WTC11 (cell line): ENCODE measurements at regions not wholly inside any gene's neighbourhood (a gene's known extent, or its start where the extent isn't known, plus 50 kb on each side); places are given as distances from the start of the nearest gene placed in this dataset.
A peak's percentile ranks its signal among the peaks of the same experiment; 100 is the strongest.

Source experiments
- ATAC-seq: fragments of 200-7000 bp; cut with Tn5 transposase; 2 replicates; pipeline ENCODE4 v1.10.0; 2021; ENCODE audit warnings: mild to moderate bottlenecking, moderate library complexity
- CTCF ChIA-PET: fragments of 300-600 bp; sonication (Branson Sonifier 250); formaldehyde crosslinking; loops from one replicate; lab custom pipeline; 2021; ENCODE audit warnings: antibody characterized with exemption; lab: Charles Lee
- POLR2A ChIA-PET: fragments of 350-600 bp; sonication (Branson Sonifier 250); formaldehyde crosslinking; loops from one replicate; lab custom pipeline; 2021; ENCODE audit warnings: antibody characterized with exemption; lab: Charles Lee
- DNase-seq: peaks from one replicate; pipeline ENCODE4 v3.0.0; 2021; ENCODE audit warnings: low spot score
- H3K27ac Mint-ChIP-seq: 2 replicates; pipeline ENCODE4 v1.8.0; 2021; ENCODE audit warnings: mixed read lengths
- H3K27me3 Mint-ChIP-seq: 2 replicates; pipeline ENCODE4 v1.8.0; 2021; ENCODE audit warnings: low read depth, mild to moderate bottlenecking, moderate library complexity, mixed read lengths
- H3K36me3 Mint-ChIP-seq: 2 replicates; pipeline ENCODE4 v1.8.0; 2021; ENCODE audit warnings: mixed read lengths
- H3K4me1 Mint-ChIP-seq: 2 replicates; pipeline ENCODE4 v1.8.0; 2022; ENCODE audit warnings: mixed read lengths
- H3K4me3 Mint-ChIP-seq: 2 replicates; pipeline ENCODE4 v1.8.0; 2021; ENCODE audit warnings: mild to moderate bottlenecking, moderate library complexity, mixed read lengths
- H3K9me3 Mint-ChIP-seq: 2 replicates; pipeline ENCODE4 v1.8.0; 2021; ENCODE audit warnings: mixed read lengths
- PRRX2 ChIP-seq: fragments of 250-450 bp; sonication (Bioruptor Pico); IDR thresholded peaks from 2 replicates; pipeline ENCODE4 v1.8.0; 2021; ENCODE audit warnings: mild to moderate bottlenecking
- TCF7 ChIP-seq: sonication (generic); formaldehyde crosslinking; IDR thresholded peaks from 2 replicates; pipeline ENCODE4 v1.8.0; 2022; ENCODE audit warnings: mild to moderate bottlenecking, low read depth, missing genetic modification reagents, moderate library complexity
- TP53 ChIP-seq: sonication (generic); formaldehyde crosslinking; IDR thresholded peaks from 2 replicates; pipeline ENCODE4 v1.8.1; 2023; ENCODE audit warnings: mild to moderate bottlenecking, missing genetic modification reagents
- ZNF232 ChIP-seq: sonication (generic); formaldehyde crosslinking; IDR thresholded peaks from 2 replicates; pipeline ENCODE4 v1.8.0; 2022; ENCODE audit warnings: mild to moderate bottlenecking, missing genetic modification reagents
- ZNF671 ChIP-seq: fragments of 250-450 bp; sonication (Bioruptor Pico); IDR thresholded peaks from 2 replicates; pipeline ENCODE4 v1.8.0; 2021; ENCODE audit warnings: mild to moderate bottlenecking
- TF ChIP-seq, protein P1 (sequence below): fragments of 250-450 bp; sonication (Bioruptor Pico); IDR thresholded peaks from 2 replicates; pipeline ENCODE4 v1.8.0; 2021; ENCODE audit warnings: mild to moderate bottlenecking
- TF ChIP-seq, protein P2 (sequence below): sonication (generic); formaldehyde crosslinking; IDR thresholded peaks from 2 replicates; pipeline ENCODE4 v1.8.1; 2022; ENCODE audit warnings: mild to moderate bottlenecking, missing genetic modification reagents, moderate library complexity, borderline replicate concordance
- TF ChIP-seq, protein P3 (sequence below): sonication (generic); formaldehyde crosslinking; IDR thresholded peaks from 2 replicates; pipeline ENCODE4 v1.8.1; 2022; ENCODE audit warnings: missing genetic modification reagents, borderline replicate concordance
- TF ChIP-seq, protein P4 (sequence below): sonication (generic); formaldehyde crosslinking; IDR thresholded peaks from 2 replicates; pipeline ENCODE4 v1.8.1; 2023; ENCODE audit warnings: mild to moderate bottlenecking, missing genetic modification reagents, borderline replicate concordance
- TF ChIP-seq, protein P5 (sequence below): fragments of 200-600 bp; IDR thresholded peaks from 2 replicates; pipeline ENCODE4 v1.8.0; 2022; ENCODE audit warnings: antibody characterized with exemption

DNA sequence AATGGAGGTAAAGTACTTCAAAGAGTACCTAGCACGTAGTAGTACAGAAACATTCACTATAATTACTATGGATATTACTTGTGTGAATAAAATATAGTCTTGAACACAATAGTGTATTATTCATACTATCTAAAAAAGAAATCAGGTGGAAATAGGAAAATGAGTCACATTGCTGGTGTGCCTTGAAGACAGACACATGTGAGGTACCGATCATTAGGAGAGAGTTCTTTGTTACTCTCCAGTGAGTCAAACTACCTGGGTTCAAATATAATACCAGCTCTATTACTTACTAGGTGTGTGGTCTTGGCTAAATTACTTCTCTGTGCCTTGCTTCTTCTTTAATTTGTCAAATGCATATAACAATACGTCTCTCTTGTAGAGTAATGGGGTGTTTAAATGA, 50.8 kb upstream of the BEND6 start:
- no peak for TF ChIP-seq PRRX2 (CRISPR knock-in tag)
- TF ChIP-seq, protein P1, sequence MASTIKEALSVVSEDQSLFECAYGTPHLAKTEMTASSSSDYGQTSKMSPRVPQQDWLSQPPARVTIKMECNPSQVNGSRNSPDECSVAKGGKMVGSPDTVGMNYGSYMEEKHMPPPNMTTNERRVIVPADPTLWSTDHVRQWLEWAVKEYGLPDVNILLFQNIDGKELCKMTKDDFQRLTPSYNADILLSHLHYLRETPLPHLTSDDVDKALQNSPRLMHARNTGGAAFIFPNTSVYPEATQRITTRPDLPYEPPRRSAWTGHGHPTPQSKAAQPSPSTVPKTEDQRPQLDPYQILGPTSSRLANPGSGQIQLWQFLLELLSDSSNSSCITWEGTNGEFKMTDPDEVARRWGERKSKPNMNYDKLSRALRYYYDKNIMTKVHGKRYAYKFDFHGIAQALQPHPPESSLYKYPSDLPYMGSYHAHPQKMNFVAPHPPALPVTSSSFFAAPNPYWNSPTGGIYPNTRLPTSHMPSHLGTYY (CRISPR knock-in tag) = no peak
- TF ChIP-seq, protein P2, sequence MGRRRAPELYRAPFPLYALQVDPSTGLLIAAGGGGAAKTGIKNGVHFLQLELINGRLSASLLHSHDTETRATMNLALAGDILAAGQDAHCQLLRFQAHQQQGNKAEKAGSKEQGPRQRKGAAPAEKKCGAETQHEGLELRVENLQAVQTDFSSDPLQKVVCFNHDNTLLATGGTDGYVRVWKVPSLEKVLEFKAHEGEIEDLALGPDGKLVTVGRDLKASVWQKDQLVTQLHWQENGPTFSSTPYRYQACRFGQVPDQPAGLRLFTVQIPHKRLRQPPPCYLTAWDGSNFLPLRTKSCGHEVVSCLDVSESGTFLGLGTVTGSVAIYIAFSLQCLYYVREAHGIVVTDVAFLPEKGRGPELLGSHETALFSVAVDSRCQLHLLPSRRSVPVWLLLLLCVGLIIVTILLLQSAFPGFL (CRISPR knock-in tag) = no peak
- TF ChIP-seq, protein P3, sequence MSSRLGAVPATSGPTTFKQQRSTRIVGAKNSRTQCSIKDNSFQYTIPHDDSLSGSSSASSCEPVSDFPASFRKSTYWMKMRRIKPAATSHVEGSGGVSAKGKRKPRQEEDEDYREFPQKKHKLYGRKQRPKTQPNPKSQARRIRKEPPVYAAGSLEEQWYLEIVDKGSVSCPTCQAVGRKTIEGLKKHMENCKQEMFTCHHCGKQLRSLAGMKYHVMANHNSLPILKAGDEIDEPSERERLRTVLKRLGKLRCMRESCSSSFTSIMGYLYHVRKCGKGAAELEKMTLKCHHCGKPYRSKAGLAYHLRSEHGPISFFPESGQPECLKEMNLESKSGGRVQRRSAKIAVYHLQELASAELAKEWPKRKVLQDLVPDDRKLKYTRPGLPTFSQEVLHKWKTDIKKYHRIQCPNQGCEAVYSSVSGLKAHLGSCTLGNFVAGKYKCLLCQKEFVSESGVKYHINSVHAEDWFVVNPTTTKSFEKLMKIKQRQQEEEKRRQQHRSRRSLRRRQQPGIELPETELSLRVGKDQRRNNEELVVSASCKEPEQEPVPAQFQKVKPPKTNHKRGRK (CRISPR knock-in tag) = no peak
- TF ChIP-seq ZNF671 = no peak
- no peak for TF ChIP-seq TCF7 (CRISPR knock-in tag)
- TF ChIP-seq, protein P4, sequence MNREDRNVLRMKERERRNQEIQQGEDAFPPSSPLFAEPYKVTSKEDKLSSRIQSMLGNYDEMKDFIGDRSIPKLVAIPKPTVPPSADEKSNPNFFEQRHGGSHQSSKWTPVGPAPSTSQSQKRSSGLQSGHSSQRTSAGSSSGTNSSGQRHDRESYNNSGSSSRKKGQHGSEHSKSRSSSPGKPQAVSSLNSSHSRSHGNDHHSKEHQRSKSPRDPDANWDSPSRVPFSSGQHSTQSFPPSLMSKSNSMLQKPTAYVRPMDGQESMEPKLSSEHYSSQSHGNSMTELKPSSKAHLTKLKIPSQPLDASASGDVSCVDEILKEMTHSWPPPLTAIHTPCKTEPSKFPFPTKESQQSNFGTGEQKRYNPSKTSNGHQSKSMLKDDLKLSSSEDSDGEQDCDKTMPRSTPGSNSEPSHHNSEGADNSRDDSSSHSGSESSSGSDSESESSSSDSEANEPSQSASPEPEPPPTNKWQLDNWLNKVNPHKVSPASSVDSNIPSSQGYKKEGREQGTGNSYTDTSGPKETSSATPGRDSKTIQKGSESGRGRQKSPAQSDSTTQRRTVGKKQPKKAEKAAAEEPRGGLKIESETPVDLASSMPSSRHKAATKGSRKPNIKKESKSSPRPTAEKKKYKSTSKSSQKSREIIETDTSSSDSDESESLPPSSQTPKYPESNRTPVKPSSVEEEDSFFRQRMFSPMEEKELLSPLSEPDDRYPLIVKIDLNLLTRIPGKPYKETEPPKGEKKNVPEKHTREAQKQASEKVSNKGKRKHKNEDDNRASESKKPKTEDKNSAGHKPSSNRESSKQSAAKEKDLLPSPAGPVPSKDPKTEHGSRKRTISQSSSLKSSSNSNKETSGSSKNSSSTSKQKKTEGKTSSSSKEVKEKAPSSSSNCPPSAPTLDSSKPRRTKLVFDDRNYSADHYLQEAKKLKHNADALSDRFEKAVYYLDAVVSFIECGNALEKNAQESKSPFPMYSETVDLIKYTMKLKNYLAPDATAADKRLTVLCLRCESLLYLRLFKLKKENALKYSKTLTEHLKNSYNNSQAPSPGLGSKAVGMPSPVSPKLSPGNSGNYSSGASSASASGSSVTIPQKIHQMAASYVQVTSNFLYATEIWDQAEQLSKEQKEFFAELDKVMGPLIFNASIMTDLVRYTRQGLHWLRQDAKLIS (CRISPR knock-in tag) = no peak
- TF ChIP-seq TP53 (CRISPR knock-in tag) = no peak
- ATAC-seq = no peak
- H3K9me3 Mint-ChIP-seq = no peaks in the 10 kb centered on the region
- no peak overlapping the region for H3K27ac Mint-ChIP-seq
- ChIA-PET CTCF (interaction anchor here (0.5 to 4.1 kb wide), 52 partner anchors 8 to 416 kb away, joined by 3 to 42 read pairs (median 4); partner anchors contain the start of genes BAG2, BEND6, KIAA1586 and PRIM2), POLR2A (interaction anchor here (1.4 kb wide), 1 partner anchor 51 kb away, joined by 3 read pairs; the partner anchor contains the start of gene BEND6)
- no peaks in the 10 kb centered on the region for H3K36me3 Mint-ChIP-seq
- H3K4me3 Mint-ChIP-seq = no peak overlapping the region
- H3K27me3 Mint-ChIP-seq = no peaks in the 10 kb centered on the region
- peaks cover 8% of the 10 kb centered on the region for H3K4me1 Mint-ChIP-seq
- no peak for DNase-seq

DNA sequence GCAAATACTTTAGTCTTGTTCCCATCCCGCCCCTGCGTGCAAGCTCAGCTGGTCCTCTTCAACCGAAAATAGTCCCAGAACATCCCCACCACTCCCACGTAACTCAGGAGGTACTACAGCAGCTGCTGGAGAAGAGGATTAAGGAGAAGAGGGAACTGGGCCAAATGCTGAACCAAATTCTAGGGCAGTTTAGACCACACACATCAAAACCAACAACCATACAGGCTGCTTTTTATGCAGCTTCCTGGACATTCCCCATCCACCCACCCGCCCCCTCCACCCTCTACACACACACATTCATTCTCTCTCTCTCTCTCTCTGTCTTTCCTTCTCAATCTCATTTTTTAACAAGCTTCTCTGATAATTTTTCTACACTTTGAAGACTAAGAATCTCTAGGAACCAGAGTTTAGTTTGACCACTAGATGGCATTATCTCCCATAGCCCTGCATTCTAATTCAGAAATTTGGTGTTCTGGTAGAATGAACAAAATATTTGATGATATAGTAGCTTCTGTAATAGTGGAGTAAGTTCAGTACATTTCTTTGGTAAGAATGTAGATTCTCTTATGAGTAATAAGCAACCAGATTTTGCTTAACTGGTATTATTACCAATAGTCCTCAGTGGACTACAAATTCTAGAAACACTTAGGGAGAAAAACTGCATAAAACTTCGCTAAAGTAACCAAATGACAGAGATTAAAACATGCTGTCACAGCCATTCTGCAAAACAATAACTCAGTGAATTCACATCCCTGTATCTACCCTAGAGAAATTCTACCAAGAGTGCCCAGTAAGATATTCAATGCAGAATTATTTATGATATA, 52.1 kb upstream of the BEND6 start:
- H3K4me3 Mint-ChIP-seq = no peak overlapping the region
- no peaks in the 10 kb centered on the region for H3K9me3 Mint-ChIP-seq
- no peaks in the 10 kb centered on the region for H3K27me3 Mint-ChIP-seq
- ATAC-seq (peak; percentile 36), DNase-seq (no peak)
- no peak overlapping the region for H3K27ac Mint-ChIP-seq
- ChIA-PET POLR2A (no interaction called here), CTCF (interaction anchor here (0.6 to 4.1 kb wide), 54 partner anchors 9 to 422 kb away, joined by 3 to 42 read pairs (median 4); partner anchors contain the start of genes BAG2, BEND6, KIAA1586 and PRIM2)
- TF ChIP-seq, protein P5, sequence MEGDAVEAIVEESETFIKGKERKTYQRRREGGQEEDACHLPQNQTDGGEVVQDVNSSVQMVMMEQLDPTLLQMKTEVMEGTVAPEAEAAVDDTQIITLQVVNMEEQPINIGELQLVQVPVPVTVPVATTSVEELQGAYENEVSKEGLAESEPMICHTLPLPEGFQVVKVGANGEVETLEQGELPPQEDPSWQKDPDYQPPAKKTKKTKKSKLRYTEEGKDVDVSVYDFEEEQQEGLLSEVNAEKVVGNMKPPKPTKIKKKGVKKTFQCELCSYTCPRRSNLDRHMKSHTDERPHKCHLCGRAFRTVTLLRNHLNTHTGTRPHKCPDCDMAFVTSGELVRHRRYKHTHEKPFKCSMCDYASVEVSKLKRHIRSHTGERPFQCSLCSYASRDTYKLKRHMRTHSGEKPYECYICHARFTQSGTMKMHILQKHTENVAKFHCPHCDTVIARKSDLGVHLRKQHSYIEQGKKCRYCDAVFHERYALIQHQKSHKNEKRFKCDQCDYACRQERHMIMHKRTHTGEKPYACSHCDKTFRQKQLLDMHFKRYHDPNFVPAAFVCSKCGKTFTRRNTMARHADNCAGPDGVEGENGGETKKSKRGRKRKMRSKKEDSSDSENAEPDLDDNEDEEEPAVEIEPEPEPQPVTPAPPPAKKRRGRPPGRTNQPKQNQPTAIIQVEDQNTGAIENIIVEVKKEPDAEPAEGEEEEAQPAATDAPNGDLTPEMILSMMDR = peak; percentile 44
- no peak for TF ChIP-seq ZNF232
- peaks cover 8% of the 10 kb centered on the region for H3K4me1 Mint-ChIP-seq
- no peaks in the 10 kb centered on the region for H3K36me3 Mint-ChIP-seq
